Ectodermal cell (in vitro differentiated cells): ENCODE measurements at regions not wholly inside any gene's neighbourhood (a gene's known extent, or its start where the extent isn't known, plus 50 kb on each side); places are given as distances from the start of the nearest gene placed in this dataset.

Experiments
- H3K27ac ChIP-seq: 2 replicates; pipeline ENCODE4 v1.7.0; 2013; ENCODE audit warnings: mild to moderate bottlenecking, low read depth, low read length; ENCODE audit not compliant: insufficient read depth, poor library complexity, severe bottlenecking
- H3K27me3 ChIP-seq: 2 replicates; pipeline ENCODE4 v1.7.0; 2013; ENCODE audit warnings: mild to moderate bottlenecking, low read length; ENCODE audit not compliant: insufficient read depth, control insufficient read depth, poor library complexity, severe bottlenecking
- H3K36me3 ChIP-seq: one replicate; pipeline ENCODE4 v1.7.0; 2013; ENCODE audit warnings: low read length; ENCODE audit not compliant: control insufficient read depth, insufficient read depth
- H3K4me1 ChIP-seq: one replicate; pipeline ENCODE4 v1.7.0; 2013; ENCODE audit warnings: low read length; ENCODE audit not compliant: control insufficient read depth, insufficient read depth
- H3K4me3 ChIP-seq: 2 replicates; pipeline ENCODE4 v1.7.0; 2013; ENCODE audit warnings: low read depth, low read length, control low read depth; ENCODE audit not compliant: insufficient read depth
- H3K9me3 ChIP-seq: 2 replicates; pipeline ENCODE4 v1.7.0; 2013; ENCODE audit warnings: mild to moderate bottlenecking, low read length, moderate library complexity; ENCODE audit not compliant: control insufficient read depth
- WGBS, 2 experiments: methylation state at CpG; one replicate each; pipeline ENCODE4 v1.1.7; 2013; ENCODE audit warnings: missing lambda C conversion rate in 2 of 2; 5-methylcytosine and 5-hydroxymethylcytosine counted together

DNA sequence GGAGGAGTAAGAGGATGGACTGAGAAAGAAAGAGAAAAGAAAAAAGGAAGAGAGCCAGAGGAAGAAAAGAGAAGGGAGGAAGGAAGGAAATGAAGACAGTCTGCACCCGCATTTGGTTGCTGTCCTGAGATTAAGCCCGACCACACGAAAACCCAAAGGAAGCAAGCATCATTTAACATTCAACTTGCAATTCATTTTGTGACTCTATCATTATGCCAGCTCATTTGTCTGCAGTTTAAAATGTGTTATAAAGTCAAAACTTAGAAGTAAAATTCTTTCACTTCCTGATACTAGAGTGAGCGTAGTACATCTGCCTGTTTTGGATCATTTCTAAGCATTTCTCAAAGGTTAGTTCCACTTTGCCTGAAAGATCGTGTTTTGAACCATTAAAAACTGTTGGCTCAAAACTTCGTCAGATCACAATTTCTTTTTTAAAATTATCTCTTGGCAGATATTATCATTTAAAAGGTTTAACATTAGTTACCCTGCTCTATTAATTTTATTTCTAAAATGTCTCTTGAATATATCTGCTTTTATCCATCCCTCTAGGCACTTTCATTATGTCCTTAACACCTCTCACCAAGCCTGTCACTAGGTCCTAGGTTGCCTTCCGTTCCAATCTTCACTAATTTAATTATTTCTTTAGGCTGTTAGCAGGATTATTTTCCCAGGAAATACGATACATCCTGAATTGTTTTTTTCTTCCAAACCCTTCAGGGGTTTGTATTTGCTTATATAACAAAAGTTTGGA lies 240.9 kb downstream of the TLE4 start:
- Histone ChIP-seq H3K9me3 (no peaks in the 10 kb centered on the region), H3K27ac (no peak overlapping the region), H3K36me3 (no peaks in the 10 kb centered on the region), H3K4me1 (no peaks in the 10 kb centered on the region), H3K27me3 (no peaks in the 10 kb centered on the region), H3K4me3 (no peak overlapping the region)
- 67 to 83% methylated on average over 6 to 8 of the region's 8 CpGs for WGBS, 2 experiments

DNA sequence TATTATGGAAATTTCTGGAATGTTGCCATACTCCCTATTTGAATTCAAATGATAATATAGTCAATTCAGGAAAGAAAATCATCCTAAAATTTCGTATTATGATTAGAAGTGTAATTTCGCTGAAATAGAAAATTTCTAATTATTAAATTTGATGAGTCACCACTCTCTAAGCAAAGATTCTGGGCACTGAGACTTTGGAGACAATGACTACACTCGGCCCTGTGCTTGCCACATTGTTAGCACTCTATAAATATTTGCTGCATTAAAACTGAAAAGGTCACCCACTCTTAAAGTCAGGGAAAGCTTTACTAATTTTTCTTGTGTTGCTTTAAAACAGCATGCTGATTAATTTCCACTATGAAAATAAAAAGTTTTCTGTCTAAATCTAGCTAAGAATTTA lies 240.3 kb downstream of the TLE4 start:
- no peaks in the 10 kb centered on the region for H3K27me3 ChIP-seq
- H3K4me1 ChIP-seq: no peaks in the 10 kb centered on the region
- 75 to 87% methylated on average over 1 to 3 of the region's 3 CpGs for WGBS, 2 experiments
- H3K27ac ChIP-seq: no peak overlapping the region
- no peaks in the 10 kb centered on the region for H3K9me3 ChIP-seq
- H3K4me3 ChIP-seq: no peak overlapping the region
- no peaks in the 10 kb centered on the region for H3K36me3 ChIP-seq

DNA sequence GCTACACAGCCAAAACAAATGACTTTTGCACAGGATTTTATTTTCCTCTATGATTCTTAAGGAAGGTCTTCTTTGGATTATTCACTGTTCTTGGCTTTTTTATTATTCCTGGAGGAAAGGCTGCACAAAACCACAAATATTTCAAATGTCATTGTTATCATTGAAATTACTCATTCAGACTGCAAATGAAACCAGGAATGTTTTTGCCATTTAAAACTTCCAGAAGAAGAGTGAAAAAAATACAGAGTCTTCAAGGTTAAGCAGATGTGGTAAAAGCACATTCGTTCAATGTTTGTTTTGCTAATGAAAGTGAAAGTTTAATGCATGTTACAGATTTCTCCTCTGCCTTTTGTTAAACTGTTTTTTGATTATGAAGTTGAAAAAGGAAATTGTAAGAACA lies 238.2 kb downstream of the TLE4 start:
- WGBS, 2 experiments: 74 to 88% methylated on average over 1 of the region's 1 CpG

DNA sequence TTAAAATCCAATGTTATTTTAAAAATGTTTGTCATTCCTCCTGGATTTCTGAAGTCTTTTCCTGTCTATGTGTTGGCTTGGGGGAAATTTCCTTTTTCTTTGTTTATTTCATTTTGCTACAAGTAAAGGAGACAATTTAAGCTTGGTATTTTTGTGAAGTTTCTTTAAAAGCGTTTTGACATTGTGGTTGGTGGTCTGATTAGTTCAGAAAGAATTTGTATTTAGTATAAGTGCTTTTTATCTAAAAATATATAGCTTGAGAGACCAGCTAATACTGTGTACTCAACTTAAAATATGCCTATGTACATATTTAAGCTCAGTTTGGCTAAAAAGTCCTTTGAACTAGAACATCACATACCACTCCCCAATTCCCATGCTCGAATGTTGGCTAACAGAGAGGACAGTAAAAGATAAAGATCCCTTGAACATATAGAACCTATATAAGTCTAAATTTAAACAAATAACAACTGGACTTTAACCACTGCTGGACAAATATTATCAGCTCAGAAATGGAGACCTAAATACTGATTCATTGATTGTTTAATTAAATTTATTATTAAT lies 237.6 kb downstream of the TLE4 start:
- Histone ChIP-seq H3K9me3 (no peaks in the 10 kb centered on the region), H3K27me3 (no peaks in the 10 kb centered on the region), H3K4me1 (no peaks in the 10 kb centered on the region), H3K27ac (no peak overlapping the region), H3K4me3 (no peak overlapping the region), H3K36me3 (no peaks in the 10 kb centered on the region)
- WGBS, 2 experiments: 92 to 100% methylated on average over 1 to 2 of the region's 2 CpGs

More for the DNA sequence above, 238.2 kb downstream of the TLE4 start:
- H3K4me3 ChIP-seq: no peak overlapping the region
- no peak overlapping the region for H3K27ac ChIP-seq
- H3K4me1 ChIP-seq: no peaks in the 10 kb centered on the region
- no peaks in the 10 kb centered on the region for H3K9me3 ChIP-seq
- H3K27me3 ChIP-seq: no peaks in the 10 kb centered on the region
- H3K36me3 ChIP-seq: no peaks in the 10 kb centered on the region

DNA sequence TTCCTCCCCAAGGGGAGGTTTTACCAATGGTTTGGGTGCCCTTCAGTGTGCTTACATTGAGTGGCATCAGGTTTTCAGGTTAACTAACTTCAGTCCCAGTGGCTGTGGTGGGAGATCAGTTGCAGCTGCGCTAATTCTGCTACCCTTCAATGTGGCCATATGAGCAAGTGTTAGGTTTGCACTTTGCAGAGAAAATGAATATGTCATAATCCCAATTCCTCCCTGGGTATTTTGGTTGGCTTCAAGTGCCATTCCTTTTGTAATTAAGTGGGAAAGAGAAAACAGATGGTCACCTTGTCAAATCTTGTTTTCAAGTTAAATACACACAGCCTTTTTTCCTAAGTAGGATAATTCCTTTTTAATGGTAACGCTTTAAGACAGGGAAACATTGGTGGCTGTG lies 236.2 kb downstream of the TLE4 start:
- Histone ChIP-seq H3K27ac (no peak overlapping the region), H3K9me3 (no peaks in the 10 kb centered on the region), H3K27me3 (no peaks in the 10 kb centered on the region), H3K36me3 (no peaks in the 10 kb centered on the region), H3K4me3 (no peak overlapping the region), H3K4me1 (no peaks in the 10 kb centered on the region)
- 97 to 98% methylated on average over 2 of the region's 2 CpGs for WGBS, 2 experiments

DNA sequence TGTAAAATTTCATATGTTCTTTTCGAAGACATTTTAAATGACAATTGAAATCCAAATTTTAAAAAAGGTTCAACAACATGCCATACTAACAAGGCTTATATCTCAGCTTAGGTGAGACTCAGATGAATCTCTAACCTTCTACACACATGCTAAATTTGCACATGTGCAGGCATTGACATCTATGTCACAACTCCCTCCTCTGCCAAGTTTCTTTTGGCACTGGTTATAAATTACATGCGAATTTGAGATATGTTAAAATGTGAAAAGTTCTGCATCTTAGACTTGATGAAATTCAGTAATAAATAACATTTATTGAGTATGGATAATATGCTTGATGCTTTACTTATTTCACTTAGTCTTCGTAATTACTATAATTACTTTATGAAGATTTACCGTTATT lies 234.3 kb downstream of the TLE4 start:
- Histone ChIP-seq H3K27ac (no peak overlapping the region), H3K4me1 (no peaks in the 10 kb centered on the region), H3K4me3 (no peak overlapping the region), H3K36me3 (no peaks in the 10 kb centered on the region), H3K27me3 (no peaks in the 10 kb centered on the region), H3K9me3 (no peaks in the 10 kb centered on the region)
- WGBS, 2 experiments: 94 to 98% methylated on average over 1 to 3 of the region's 4 CpGs

DNA sequence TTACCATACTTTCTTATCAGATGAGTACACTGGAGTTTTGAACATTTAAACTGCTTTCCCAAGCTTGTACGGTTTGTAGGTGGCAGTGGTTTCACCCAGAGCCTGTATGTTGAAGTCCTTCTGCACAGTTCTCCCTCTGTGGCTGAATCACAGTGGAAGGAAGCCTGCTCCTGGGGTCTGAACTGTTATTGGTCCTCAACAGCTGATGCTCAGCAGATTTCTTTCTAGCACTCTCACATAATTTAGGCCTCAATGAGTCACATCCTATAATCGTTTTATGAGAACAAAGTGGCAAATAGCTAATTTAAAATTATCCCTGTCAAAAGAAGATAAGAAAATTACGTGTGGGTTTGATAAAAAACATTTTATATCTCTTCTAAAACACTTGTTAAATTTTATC lies 229.7 kb downstream of the TLE4 start:
- Histone ChIP-seq H3K9me3 (no peaks in the 10 kb centered on the region), H3K27ac (no peak overlapping the region), H3K4me1 (no peaks in the 10 kb centered on the region), H3K27me3 (no peaks in the 10 kb centered on the region), H3K4me3 (no peak overlapping the region), H3K36me3 (no peaks in the 10 kb centered on the region)
- 90 to 94% methylated on average over 1 to 3 of the region's 3 CpGs for whole genome bisulfite sequencing, 2 experiments

DNA sequence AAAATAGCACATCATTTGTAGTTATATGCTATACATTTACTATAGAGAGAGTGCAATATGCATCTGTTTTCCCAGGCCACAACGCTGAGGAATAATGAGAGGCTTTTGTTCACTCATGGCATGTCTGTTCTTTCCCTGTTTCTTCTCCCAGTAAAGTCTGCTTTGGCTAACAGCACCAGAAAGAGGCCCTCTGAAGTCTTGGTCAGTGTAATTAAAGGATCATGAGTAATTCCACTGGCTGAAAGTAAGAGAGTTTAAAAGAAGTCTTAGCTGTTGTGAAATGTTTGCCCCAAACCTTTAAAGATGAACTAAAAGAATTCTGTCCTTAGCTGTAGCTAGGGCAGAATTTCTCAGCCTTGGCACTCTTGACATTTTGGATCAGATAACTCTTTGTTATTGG lies 228.8 kb downstream of the TLE4 start:
- Histone ChIP-seq H3K27me3 (no peaks in the 10 kb centered on the region), H3K9me3 (no peaks in the 10 kb centered on the region), H3K4me3 (no peak overlapping the region), H3K36me3 (no peaks in the 10 kb centered on the region), H3K27ac (no peak overlapping the region), H3K4me1 (no peaks in the 10 kb centered on the region)
- WGBS, 2 experiments: 83 to 100% methylated on average over 1 of the region's 1 CpG

DNA sequence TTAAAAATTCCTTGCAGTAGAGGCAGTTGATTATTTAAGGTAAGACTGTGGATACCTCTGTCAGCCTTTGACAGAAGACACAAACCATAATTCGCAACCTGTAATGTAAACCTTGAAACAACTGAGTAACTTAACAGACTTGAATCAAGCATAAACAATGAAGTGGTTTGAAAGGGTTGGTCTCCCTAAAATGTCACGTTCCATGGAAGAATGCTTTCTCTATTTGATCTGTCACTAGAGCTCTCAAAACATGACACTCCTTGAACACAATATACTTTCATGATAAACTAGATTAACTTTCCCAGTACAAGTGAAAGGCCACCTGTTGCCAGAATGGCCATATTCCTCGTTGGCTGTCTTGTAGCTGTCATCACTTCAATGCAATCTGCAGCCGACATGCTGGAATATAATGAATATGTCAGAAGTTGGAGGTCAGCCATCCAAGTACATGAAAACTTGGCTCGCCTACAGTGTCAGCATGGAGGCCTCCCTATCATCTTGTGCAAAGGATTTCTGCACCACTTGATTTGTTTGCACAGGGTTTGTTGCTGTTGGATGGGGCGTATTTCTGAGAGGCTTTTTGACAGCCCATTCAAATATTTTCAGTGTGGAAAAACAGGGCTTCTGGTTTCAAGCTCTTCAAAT lies 228.0 kb downstream of the TLE4 start:
- Histone ChIP-seq H3K27ac (no peak overlapping the region), H3K9me3 (no peaks in the 10 kb centered on the region), H3K27me3 (no peaks in the 10 kb centered on the region), H3K4me1 (no peaks in the 10 kb centered on the region), H3K4me3 (no peak overlapping the region), H3K36me3 (no peaks in the 10 kb centered on the region)
- 89 to 91% methylated on average over 6 of the region's 6 CpGs for WGBS, 2 experiments

DNA sequence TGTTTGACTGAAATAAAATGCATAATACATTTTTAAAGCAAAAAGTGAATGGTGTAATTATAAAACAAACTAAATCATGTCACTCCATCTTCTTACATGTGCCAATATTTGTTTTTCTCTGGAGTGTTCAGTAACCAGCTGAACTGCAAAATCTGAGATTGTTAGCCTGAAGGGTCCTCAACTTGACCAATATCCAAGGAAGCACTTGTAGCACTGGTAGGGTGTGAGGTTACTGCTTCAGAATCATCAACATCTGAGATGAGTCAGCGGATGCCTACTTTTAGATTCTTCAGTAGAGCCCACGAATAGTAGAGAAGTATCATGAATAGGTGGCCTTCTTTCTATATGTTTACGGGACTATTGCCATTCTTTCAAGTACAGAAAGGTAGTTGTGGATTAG lies 226.7 kb downstream of the TLE4 start:
- Histone ChIP-seq H3K4me1 (no peaks in the 10 kb centered on the region), H3K36me3 (no peaks in the 10 kb centered on the region), H3K27ac (no peak overlapping the region), H3K9me3 (no peaks in the 10 kb centered on the region), H3K27me3 (no peaks in the 10 kb centered on the region), H3K4me3 (no peak overlapping the region)
- WGBS, 2 experiments: 98 to 99% methylated on average over 3 of the region's 3 CpGs
